ENCODE measurements at regions not wholly inside any gene's neighbourhood (a gene's known extent, or its start where the extent isn't known, plus 50 kb on each side); places are given as distances from the start of the nearest gene placed in this dataset.
"Not testable (repeated sequence)": the region's sequence is repeated elsewhere in the genome, so short reads cannot be mapped to it uniquely, and the experiment has no call there.

DNA sequence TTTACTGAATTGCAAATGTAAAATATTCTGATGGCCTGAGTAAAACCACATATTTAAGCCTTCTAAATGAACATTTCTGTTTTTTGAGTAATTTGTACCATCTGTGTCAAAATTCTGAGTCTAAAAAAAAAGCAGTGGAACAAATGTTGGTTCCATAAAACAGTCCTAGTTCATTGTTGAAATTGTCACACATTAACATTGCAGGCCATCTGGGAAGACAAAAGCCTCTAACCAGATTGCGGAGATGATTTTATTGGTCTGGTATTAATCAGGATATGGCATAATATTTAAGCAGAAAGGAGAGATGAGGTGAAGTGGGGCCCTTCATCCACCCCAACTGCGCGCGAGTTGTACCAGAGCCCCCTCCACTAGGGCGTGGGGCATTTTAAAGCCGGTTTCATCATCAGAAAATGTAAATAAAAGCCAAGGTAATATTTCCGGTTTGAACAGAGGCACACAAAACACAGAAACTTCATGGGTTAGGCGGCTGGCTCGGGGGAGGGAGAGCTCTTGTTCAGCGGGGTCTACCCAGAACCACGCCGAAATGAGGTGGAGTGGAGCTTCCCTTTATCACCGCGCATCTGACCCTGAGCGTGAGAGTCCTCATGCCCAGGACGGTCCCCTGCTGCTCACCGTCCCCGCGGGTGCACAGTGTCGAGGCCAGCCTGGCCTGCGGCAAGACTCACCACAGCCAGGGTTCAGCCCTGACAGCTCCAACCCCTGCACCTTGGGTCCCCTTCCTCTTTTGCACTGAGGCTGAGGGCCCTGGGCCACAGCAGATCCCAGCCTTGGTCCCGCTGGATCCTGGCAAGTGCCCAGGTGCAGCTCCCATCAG, 169.2 kb downstream of the URI1 start:
- Mint-ChIP-seq H3K27me3 (ENCODE audit: low read depth) (peaks cover 2% of the 10 kb centered on the region), H3K4me1 (no peaks in the 10 kb centered on the region), H3K9me3 (no peaks in the 10 kb centered on the region), H3K36me3 (no peaks in the 10 kb centered on the region), H3K27ac (no peak overlapping the region), H3K4me3 (no peak overlapping the region)
- no peak for DNase-seq (ENCODE audit: low spot score in 2 of 2, unreplicated experiment in 2 of 2)
- TF ChIP-seq, protein P1, sequence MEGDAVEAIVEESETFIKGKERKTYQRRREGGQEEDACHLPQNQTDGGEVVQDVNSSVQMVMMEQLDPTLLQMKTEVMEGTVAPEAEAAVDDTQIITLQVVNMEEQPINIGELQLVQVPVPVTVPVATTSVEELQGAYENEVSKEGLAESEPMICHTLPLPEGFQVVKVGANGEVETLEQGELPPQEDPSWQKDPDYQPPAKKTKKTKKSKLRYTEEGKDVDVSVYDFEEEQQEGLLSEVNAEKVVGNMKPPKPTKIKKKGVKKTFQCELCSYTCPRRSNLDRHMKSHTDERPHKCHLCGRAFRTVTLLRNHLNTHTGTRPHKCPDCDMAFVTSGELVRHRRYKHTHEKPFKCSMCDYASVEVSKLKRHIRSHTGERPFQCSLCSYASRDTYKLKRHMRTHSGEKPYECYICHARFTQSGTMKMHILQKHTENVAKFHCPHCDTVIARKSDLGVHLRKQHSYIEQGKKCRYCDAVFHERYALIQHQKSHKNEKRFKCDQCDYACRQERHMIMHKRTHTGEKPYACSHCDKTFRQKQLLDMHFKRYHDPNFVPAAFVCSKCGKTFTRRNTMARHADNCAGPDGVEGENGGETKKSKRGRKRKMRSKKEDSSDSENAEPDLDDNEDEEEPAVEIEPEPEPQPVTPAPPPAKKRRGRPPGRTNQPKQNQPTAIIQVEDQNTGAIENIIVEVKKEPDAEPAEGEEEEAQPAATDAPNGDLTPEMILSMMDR (IDR thresholded peaks at IDR 0.05; ENCODE audit: unreplicated experiment), result no peak

DNA sequence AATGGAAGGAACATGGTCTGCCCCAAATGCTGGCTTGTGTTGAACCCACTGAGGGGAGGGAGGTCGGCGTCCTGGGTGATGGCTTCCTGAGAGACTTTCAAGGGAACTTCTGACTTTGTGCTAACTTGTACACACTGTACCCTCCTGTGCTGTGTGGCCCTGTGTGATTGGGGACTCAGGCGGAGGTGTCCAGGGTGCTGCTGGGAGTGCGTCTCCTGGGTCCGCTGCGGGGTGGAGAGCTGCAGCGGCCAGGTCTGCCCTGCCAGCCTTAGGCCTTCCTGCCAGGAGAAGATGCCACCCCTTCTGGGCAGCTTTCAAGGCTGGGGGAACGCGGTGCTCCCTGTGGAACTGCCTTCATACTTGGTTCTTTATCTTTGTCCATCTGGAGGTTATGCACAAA, 170.1 kb downstream of the URI1 start:
- Mint-ChIP-seq H3K4me1 (no peaks in the 10 kb centered on the region), H3K27ac (no peak overlapping the region), H3K36me3 (no peaks in the 10 kb centered on the region), H3K27me3 (ENCODE audit: low read depth) (peaks cover 2% of the 10 kb centered on the region), H3K9me3 (no peaks in the 10 kb centered on the region), H3K4me3 (no peak overlapping the region)
- DNase-seq (ENCODE audit: low spot score in 2 of 2, unreplicated experiment in 2 of 2), result no peak
- TF ChIP-seq, protein P1 (IDR thresholded peaks at IDR 0.05; ENCODE audit: unreplicated experiment), result no peak

DNA sequence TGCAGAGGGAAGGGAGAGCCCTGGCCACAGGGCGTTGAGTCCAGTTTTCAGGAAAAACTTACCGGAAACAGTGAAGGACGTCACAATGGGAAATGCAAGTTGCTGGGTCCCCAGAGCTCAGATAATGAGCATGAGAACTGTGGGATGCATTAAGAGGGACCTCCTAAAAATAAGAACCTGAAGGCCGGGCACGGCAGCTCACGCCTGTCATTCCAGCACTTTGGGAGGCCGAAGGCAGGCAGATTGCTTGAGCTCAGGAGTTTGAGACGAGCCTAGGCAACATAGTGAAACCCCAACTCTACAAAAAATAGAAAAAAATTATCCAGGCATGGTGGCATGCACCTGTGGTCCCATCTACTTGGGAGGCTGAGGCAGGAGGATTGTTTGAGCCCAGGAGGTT, 170.6 kb downstream of the URI1 start:
- H3K36me3 Mint-ChIP-seq, result no peaks in the 10 kb centered on the region
- H3K27ac Mint-ChIP-seq, result no peak overlapping the region
- TF ChIP-seq, protein P1 (IDR thresholded peaks at IDR 0.05; ENCODE audit: unreplicated experiment), result no peak
- peaks cover 4% of the 10 kb centered on the region for H3K27me3 Mint-ChIP-seq (ENCODE audit: low read depth)
- no peaks in the 10 kb centered on the region for H3K4me1 Mint-ChIP-seq
- no peak overlapping the region for H3K4me3 Mint-ChIP-seq
- no peaks in the 10 kb centered on the region for H3K9me3 Mint-ChIP-seq
- DNase-seq (ENCODE audit: low spot score in 2 of 2, unreplicated experiment in 2 of 2), result no peak

DNA sequence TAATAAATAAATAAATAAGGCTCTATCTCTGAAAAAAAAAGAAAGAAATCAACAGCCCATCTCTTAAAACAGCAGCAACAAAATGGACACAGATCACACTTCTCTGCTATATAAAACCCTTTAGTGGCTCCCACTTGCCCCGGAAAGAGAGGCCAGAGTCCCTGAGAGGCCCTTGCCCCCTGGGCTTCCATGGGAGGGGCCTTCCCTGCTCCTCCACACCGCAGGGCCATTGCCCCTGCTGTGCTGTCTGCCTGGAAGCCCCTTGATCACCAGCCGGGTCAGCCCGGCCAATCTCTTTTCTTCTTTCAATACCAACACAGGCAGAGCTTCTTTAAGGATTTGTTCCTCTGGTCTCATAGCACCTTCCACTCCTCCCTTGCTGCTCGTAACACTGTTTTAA, 171.1 kb downstream of the URI1 start:
- Mint-ChIP-seq H3K4me3 (no peak overlapping the region), H3K36me3 (no peaks in the 10 kb centered on the region), H3K4me1 (no peaks in the 10 kb centered on the region), H3K9me3 (no peaks in the 10 kb centered on the region), H3K27me3 (ENCODE audit: low read depth) (peaks cover 4% of the 10 kb centered on the region), H3K27ac (no peak overlapping the region)
- no peak for DNase-seq (ENCODE audit: low spot score in 2 of 2, unreplicated experiment in 2 of 2)
- TF ChIP-seq, protein P1 (IDR thresholded peaks at IDR 0.05; ENCODE audit: unreplicated experiment), result no peak

DNA sequence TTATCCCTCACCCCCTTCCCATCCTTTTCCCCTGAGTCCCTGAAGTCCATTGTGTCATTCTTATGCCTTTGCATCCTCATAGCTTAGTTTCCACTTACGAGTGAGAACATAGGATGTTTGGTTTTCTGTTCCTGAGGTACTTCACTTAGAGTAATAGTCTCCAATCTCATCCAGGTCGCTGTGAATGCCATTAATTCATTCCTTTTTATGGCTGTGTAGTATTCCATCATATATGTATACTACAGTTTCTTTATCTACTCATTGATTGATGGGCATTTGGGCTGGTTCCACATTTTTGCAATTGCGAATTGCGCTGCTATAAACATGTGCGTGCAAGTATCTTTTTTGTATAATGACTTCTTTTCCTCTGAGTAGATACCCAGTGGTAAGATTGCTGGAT, 172.1 kb downstream of the URI1 start:
- not testable (repeated sequence) for H3K36me3 Mint-ChIP-seq; H3K27ac Mint-ChIP-seq; H3K4me3 Mint-ChIP-seq; H3K27me3 Mint-ChIP-seq (ENCODE audit: low read depth); H3K9me3 Mint-ChIP-seq; DNase-seq (ENCODE audit: low spot score in 2 of 2, unreplicated experiment in 2 of 2); H3K4me1 Mint-ChIP-seq

DNA sequence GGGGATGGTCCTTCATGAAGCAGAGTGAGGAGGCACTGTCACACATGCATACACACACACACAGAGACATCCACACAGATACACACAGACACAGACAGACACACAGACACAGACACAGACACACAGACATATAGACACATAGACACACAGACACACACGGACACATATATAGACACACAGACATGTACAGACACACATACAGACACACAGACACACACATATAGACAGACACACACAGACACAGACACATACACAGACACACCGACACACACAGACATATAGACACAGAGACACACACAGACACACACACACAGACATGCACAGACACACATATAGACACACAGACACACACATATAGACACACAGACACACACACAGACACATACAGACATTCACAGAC, 173.9 kb downstream of the URI1 start:
- Mint-ChIP-seq H3K4me1 (no peaks in the 10 kb centered on the region), H3K4me3 (no peak overlapping the region), H3K27me3 (ENCODE audit: low read depth) (peaks cover 14% of the 10 kb centered on the region), H3K36me3 (no peaks in the 10 kb centered on the region), H3K9me3 (no peaks in the 10 kb centered on the region), H3K27ac (no peak overlapping the region)
- DNase-seq (ENCODE audit: low spot score in 2 of 2, unreplicated experiment in 2 of 2), result no peak
- TF ChIP-seq, protein P1 (IDR thresholded peaks at IDR 0.05; ENCODE audit: unreplicated experiment), result no peak

All from mesothelial cell of epicardium (in vitro differentiated cells).